Ovary (tissue), 3 donors: ENCODE measurements at regions not wholly inside any gene's neighbourhood (a gene's known extent, or its start where the extent isn't known, plus 50 kb on each side); places are given as distances from the start of the nearest gene placed in this dataset.

Experiments
- EP300 ChIP-seq: sonication (generic); formaldehyde crosslinking; IDR thresholded peaks from one replicate; pipeline ENCODE4 v1.6.1; 2017; ENCODE audit warnings: antibody characterized with exemption
- POLR2A ChIP-seq: fragments of 450-650 bp; IDR thresholded peaks from one replicate; pipeline ENCODE4 v1.6.1; 2017; ENCODE audit warnings: antibody characterized with exemption, mild to moderate bottlenecking, moderate library complexity
- TF ChIP-seq, protein P1 (sequence below), 3 donors: fragments of 450-650 bp in 2 of 3; fragments of 200-600 bp in 1 of 3; IDR thresholded peaks; one replicate each; pipeline versions ENCODE4 v1.5.1 to v1.8.0; 2016 to 2022; ENCODE audit warnings: antibody characterized with exemption in 3 of 3, mild to moderate bottlenecking in 1 of 3
- donor health status: DM: no; HTN: no; CAD: no.

DNA sequence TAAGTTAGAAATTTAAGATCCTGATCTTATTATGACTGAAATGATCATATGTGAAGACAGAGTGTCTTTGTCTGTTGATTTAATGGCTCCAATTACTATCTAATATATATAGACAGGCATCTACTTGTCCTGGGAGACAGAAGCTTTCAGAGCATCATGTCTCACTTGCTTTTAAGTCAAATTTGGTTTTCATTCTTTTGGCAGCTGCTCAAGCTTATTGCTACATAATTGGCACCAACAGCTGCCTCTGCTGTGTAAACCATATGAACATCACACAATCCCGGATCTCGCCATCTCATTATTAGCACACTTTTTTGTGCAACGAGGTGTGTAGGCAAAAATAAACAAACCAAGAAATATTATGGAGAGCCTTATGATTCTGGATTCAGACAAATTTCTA, 1717.9 kb downstream of the EFNA5 start:
- TF ChIP-seq, protein P1, sequence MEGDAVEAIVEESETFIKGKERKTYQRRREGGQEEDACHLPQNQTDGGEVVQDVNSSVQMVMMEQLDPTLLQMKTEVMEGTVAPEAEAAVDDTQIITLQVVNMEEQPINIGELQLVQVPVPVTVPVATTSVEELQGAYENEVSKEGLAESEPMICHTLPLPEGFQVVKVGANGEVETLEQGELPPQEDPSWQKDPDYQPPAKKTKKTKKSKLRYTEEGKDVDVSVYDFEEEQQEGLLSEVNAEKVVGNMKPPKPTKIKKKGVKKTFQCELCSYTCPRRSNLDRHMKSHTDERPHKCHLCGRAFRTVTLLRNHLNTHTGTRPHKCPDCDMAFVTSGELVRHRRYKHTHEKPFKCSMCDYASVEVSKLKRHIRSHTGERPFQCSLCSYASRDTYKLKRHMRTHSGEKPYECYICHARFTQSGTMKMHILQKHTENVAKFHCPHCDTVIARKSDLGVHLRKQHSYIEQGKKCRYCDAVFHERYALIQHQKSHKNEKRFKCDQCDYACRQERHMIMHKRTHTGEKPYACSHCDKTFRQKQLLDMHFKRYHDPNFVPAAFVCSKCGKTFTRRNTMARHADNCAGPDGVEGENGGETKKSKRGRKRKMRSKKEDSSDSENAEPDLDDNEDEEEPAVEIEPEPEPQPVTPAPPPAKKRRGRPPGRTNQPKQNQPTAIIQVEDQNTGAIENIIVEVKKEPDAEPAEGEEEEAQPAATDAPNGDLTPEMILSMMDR (IDR thresholded peaks at IDR 0.05), result no peak
- TF ChIP-seq POLR2A (no peak), EP300 (no peak)
